Aorta (tissue), 5 donors: ENCODE measurements at regions not wholly inside any gene's neighbourhood (a gene's known extent, or its start where the extent isn't known, plus 50 kb on each side); places are given as distances from the start of the nearest gene placed in this dataset.
"Not testable (repeated sequence)": the region's sequence is repeated elsewhere in the genome, so short reads cannot be mapped to it uniquely, and the experiment has no call there.

Experiments used
- ATAC-seq: fragments of 200-7000 bp; cut with Tn5 transposase; one replicate; pipeline ENCODE4 v1.9.1; 2022; ENCODE audit warnings: moderate library complexity; ENCODE audit not compliant: low FRiP score
- DNase-seq, 2 donors: peaks; one replicate each; pipeline ENCODE4 v3.0.0-alpha.2; 2020
- H3K27ac ChIP-seq, 2 donors: one replicate each; pipeline ENCODE4 v1.5.1; 2013; ENCODE audit warnings: low read length in 2 of 2, mild to moderate bottlenecking in 2 of 2, moderate library complexity in 2 of 2, control low read depth in 1 of 2, inconsistent platforms in 1 of 2, low read depth in 1 of 2
- H3K27me3 ChIP-seq, 2 donors: one replicate each; pipeline ENCODE4 v1.6.1; 2013; ENCODE audit warnings: control low read depth in 1 of 2, low read length in 1 of 2, mild to moderate bottlenecking in 1 of 2, moderate library complexity in 1 of 2; ENCODE audit not compliant: insufficient read depth in 2 of 2, control insufficient read depth in 1 of 2
- H3K36me3 ChIP-seq, 2 donors: one replicate each; pipeline ENCODE4 v1.6.1; 2013; ENCODE audit warnings: control low read depth in 1 of 2, low read length in 1 of 2, mild to moderate bottlenecking in 1 of 2; ENCODE audit not compliant: insufficient read depth in 2 of 2, control insufficient read depth in 1 of 2
- H3K4me1 ChIP-seq, 2 donors: one replicate each; pipeline ENCODE4 v1.6.1; 2013; ENCODE audit warnings: low read length in 2 of 2, control low read depth in 1 of 2, mild to moderate bottlenecking in 1 of 2, moderate library complexity in 1 of 2; ENCODE audit not compliant: insufficient read depth in 2 of 2, control insufficient read depth in 1 of 2
- H3K4me3 ChIP-seq, 2 donors: one replicate each; pipeline ENCODE4 v1.5.1; 2013; ENCODE audit warnings: low read length in 2 of 2, control low read depth in 1 of 2, mild to moderate bottlenecking in 1 of 2
- H3K9me3 ChIP-seq: one replicate; pipeline ENCODE4 v1.6.1; 2013; ENCODE audit warnings: mild to moderate bottlenecking, low read length; ENCODE audit not compliant: control insufficient read depth
- WGBS, 2 donors: extraction: QIAGEN DNeasy Blood & Tissue Kit; methylation state at CpG; one replicate each; pipeline ENCODE4 v1.1.7; 2013; 5-methylcytosine and 5-hydroxymethylcytosine counted together
- intact Hi-C, 2 donors: fragments of 100-400 bp; cut with DNase I; formaldehyde crosslinking; loops; one replicate each; pipeline versions ENCODE4 v1.14.2 to v1.15.0; 2022
- donor health status: healthy with polysubstance abuse.
- donor health status: Bipolar disorder and iron deficiency.
- donor health status: DM: no; HTN: no; CAD: no.
- donor health status: DM: no; HTN: no; CAD: no.
- donor health status: DM: yes; HTN: yes; CAD: no.

DNA sequence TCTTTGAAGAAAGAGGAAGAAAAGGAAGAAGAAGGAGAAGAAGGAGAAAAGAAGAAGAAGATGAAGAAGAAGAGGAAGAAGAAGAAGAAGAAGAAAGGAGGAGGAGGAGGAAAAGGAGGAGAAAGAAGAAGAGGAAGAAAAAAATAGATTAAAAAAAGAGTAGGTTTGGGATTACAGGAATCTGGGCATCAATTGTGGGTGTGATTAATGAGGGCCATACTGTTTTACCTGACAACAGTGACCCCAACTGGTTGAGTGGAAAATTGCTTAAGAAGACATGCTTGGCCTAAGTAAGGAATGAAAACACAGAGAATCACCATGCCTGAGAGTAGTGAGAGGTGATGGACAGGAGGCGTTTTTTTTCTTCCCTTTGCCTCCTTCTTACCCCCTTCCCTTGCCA, 114.6 kb downstream of the FAM170A start:
- Histone ChIP-seq H3K27ac (no peak overlapping the region), H3K36me3 (no peaks in the 10 kb centered on the region), H3K27me3 (no peaks in the 10 kb centered on the region), H3K4me3 (no peak overlapping the region), H3K9me3 (no peaks in the 10 kb centered on the region), H3K4me1 (no peaks in the 10 kb centered on the region)
- intact Hi-C loops = no loop called here
- no peak for ATAC-seq
- 42 to 61% methylated on average over 1 of the region's 1 CpG for WGBS, 2 donors
- DNase-seq = no peak

- DNase-seq (no peak), ATAC-seq (no peak)
- WGBS, 2 donors = 59 to 71% methylated on average over 1 of the region's 1 CpG
- no peaks in the 10 kb centered on the region for H3K36me3 ChIP-seq
- H3K4me1 ChIP-seq = no peaks in the 10 kb centered on the region
- no peaks in the 10 kb centered on the region for H3K27me3 ChIP-seq
- intact Hi-C loops = no loop called here
- H3K9me3 ChIP-seq = no peaks in the 10 kb centered on the region
- H3K27ac ChIP-seq = no peak overlapping the region
- H3K4me3 ChIP-seq = no peak overlapping the region
These were observed 116.6 kb downstream of the FAM170A start for GRCh38 chr5:119745976-119746375.

GRCh38 chr5:119746984-119747383, 117.6 kb downstream of the FAM170A start:
- Histone ChIP-seq H3K27ac (no peak overlapping the region), H3K4me3 (no peak overlapping the region), H3K4me1 (no peaks in the 10 kb centered on the region), H3K27me3 (no peaks in the 10 kb centered on the region), H3K36me3 (no peaks in the 10 kb centered on the region), H3K9me3 (no peaks in the 10 kb centered on the region)
- 88 to 92% methylated on average over 3 of the region's 3 CpGs for WGBS, 2 donors
- intact Hi-C loops = no loop called here
- ATAC-seq = no peak
- no peak for DNase-seq

DNA sequence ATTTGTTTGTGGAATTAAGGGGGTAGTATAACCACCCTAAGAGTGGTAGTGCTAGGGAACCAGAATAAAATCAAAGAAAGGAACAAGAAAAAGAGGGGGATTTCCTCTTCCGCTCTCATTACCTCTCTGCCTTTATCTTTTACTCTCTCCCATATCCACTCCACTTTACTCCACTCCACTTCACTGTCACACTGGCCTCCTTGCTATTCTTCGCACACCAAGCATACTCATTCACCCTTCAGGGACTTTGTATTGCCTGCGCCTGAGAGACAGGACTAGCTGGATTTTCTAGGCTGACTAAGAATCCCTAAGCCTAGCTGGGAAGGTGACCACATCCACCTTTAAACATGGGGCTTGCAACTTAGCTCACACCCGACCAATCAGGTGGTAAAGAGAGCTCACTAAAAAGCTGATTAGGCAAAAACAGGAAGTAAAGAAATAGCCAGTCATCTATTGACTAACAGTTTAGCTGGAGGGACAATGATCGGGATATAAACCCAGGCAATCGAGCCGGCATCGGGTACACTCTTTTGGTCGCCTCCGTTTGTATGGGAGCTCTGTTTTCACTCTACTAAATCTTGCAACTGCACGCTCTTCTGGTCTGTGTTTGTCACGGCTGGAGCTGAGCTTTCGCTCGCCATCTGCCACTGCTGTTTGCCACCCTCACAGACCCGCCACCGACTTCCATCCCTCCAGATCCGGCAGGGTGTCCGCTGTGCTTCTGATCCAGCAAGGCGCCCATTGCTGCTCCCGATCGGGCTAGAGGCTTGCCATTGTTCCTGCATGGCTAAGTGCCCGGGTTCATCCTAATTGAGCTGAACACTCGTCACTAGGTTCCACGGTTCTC, 121.8 kb downstream of the FAM170A start:
- WGBS, 2 donors = 96% methylated on average over 24 of the region's 24 CpGs
- Histone ChIP-seq H3K4me1 (no peaks in the 10 kb centered on the region), H3K4me3 (no peak overlapping the region), H3K27me3 (no peaks in the 10 kb centered on the region), H3K36me3 (no peaks in the 10 kb centered on the region), H3K9me3 (no peaks in the 10 kb centered on the region), H3K27ac (no peak overlapping the region)
- ATAC-seq (no peak), DNase-seq (no peak)
- intact Hi-C loops = no loop called here

GRCh38 chr5:119751734-119752094, 122.4 kb downstream of the FAM170A start:
- ATAC-seq (no peak), DNase-seq (no peak)
- H3K27me3 ChIP-seq = no peaks in the 10 kb centered on the region
- intact Hi-C loops = no loop called here
- no peaks in the 10 kb centered on the region for H3K9me3 ChIP-seq
- H3K4me1 ChIP-seq = no peaks in the 10 kb centered on the region
- no peak overlapping the region for H3K27ac ChIP-seq
- H3K4me3 ChIP-seq = no peak overlapping the region
- WGBS, 2 donors = 81% methylated on average over 6 of the region's 6 CpGs
- no peaks in the 10 kb centered on the region for H3K36me3 ChIP-seq

- intact Hi-C loops = no loop called here
- ATAC-seq (no peak), DNase-seq (no peak)
- H3K4me3 ChIP-seq = no peak overlapping the region
- H3K9me3 ChIP-seq = no peaks in the 10 kb centered on the region
- no peaks in the 10 kb centered on the region for H3K27me3 ChIP-seq
- H3K4me1 ChIP-seq = no peaks in the 10 kb centered on the region
- no peak overlapping the region for H3K27ac ChIP-seq
- H3K36me3 ChIP-seq = no peaks in the 10 kb centered on the region
- 95 to 96% methylated on average over 8 of the region's 8 CpGs for WGBS, 2 donors
These were observed 123.8 kb downstream of the FAM170A start for GRCh38 chr5:119752921-119753886.

GRCh38 chr5:119754825-119755224, 125.5 kb downstream of the FAM170A start:
- intact Hi-C loops, ATAC-seq, H3K27ac ChIP-seq, DNase-seq, H3K4me3 ChIP-seq, H3K4me1 ChIP-seq, H3K27me3 ChIP-seq, H3K9me3 ChIP-seq, H3K36me3 ChIP-seq: not testable (repeated sequence)
- WGBS, 2 donors = 85 to 90% methylated on average over 7 of the region's 7 CpGs

DNA sequence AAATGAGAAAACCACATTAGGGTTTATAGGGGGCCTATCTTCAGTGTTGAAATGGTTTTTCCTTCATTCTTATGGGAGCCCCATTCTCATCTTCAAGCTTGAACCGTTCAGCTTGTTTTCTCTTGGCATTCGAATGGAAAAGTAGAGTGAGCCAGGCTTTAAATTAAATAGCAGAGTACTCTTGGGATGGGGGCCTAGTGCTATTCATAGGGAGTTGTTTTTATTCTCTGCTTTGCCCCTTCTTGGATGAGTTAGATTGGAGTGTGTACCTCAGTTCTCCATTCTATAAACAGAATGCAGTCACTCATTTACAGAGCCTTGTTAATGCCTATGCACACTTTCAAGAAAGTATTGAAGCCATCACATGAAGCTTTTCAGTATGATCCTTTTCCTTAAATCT, 127.9 kb downstream of the FAM170A start:
- WGBS, 2 donors = 45 to 69% methylated on average over 2 of the region's 2 CpGs
- Histone ChIP-seq H3K4me3 (no peak overlapping the region), H3K36me3 (no peaks in the 10 kb centered on the region), H3K9me3 (no peaks in the 10 kb centered on the region), H3K4me1 (no peaks in the 10 kb centered on the region), H3K27ac (no peak overlapping the region), H3K27me3 (no peaks in the 10 kb centered on the region)
- no peak for ATAC-seq
- no peak for DNase-seq
- intact Hi-C loops = no loop called here
